ENCODE measurements at regions not wholly inside any gene's neighbourhood (a gene's known extent, or its start where the extent isn't known, plus 50 kb on each side); places are given as distances from the start of the nearest gene placed in this dataset.

GRCh38 chr1:175823406-175823805 is 80.0 kb upstream of the TNR start:
- no peak for ATAC-seq
- TF ChIP-seq POLR2AphosphoS5 (IDR thresholded peaks at IDR 0.05; ENCODE audit: low read length): no peak
- TF ChIP-seq KLF5 (IDR thresholded peaks at IDR 0.05; ENCODE audit: partially characterized antibody): no peak
- no peak for TF ChIP-seq ATF7 (IDR thresholded peaks at IDR 0.05; ENCODE audit: low read depth)
- TF ChIP-seq IRF4 (IDR thresholded peaks at IDR 0.05; ENCODE audit: low read depth, low read length): no peak
- no peak for TF ChIP-seq BCL11A (IDR thresholded peaks at IDR 0.05; ENCODE audit: low read depth, low read length)
- Histone ChIP-seq H3K36me3 (ENCODE audit: control insufficient read depth in 2 of 2, insufficient read depth in 2 of 2, low read length in 1 of 2) (no peaks in the 10 kb centered on the region), H3K9ac (ENCODE audit: control insufficient read depth, insufficient read depth, low read length) (no peak overlapping the region), H3K9me3 (replicated peaks; ENCODE audit: control insufficient read depth, insufficient read depth, low read length) (no peaks in the 10 kb centered on the region; the same call in 2 of the 3 replicates), H4K20me1 (ENCODE audit: control insufficient read depth, insufficient read depth) (no peaks in the 10 kb centered on the region), H2AFZ (ENCODE audit: control insufficient read depth, low read depth, low read length) (no peak overlapping the region), H3K4me1 (ENCODE audit: control insufficient read depth, insufficient read depth, low read length) (no peaks in the 10 kb centered on the region), H3K79me2 (ENCODE audit: control insufficient read depth, insufficient read depth, low read length) (no peaks in the 10 kb centered on the region), H3K4me3 (no peak overlapping the region), H3K27me3 (replicated peaks in 1 of 2; ENCODE audit: control insufficient read depth in 2 of 2, insufficient read depth in 2 of 2, low read length in 1 of 2) (no peaks in the 10 kb centered on the region), H3K27ac (ENCODE audit: control insufficient read depth, insufficient read depth) (no peak overlapping the region), H3K4me2 (ENCODE audit: control insufficient read depth, insufficient read depth) (no peak overlapping the region)
- intact Hi-C loops (cut with micrococcal nuclease; ENCODE audit: unreplicated experiment): no loop called here
- ChIA-PET POLR2A (no interaction called here), CTCF (interaction anchor here (1.2 to 1.5 kb wide), 5 partner anchors 42 to 677 kb away, joined by 3 to 8 read pairs (median 4); no protein-coding TSS in a partner anchor), RAD21 (ENCODE audit: unreplicated experiment) (interaction anchor here (0.8 kb wide), 1 partner anchor 669 kb away, joined by 3 read pairs; no protein-coding TSS in a partner anchor), SMC1A (ENCODE audit: uncharacterized antibody, unreplicated experiment) (no interaction called here)
- no TSS peak for BruUV-seq (replicated peaks)
- no peak for DNase-seq (ENCODE audit: low read depth, low spot score)
- in situ Hi-C loops (cut with MboI): no loop called here
- no peak for FAIRE-seq

- in situ Hi-C loops (cut with MboI) (no loop called here), intact Hi-C loops (cut with micrococcal nuclease; ENCODE audit: unreplicated experiment) (no loop called here)
- ChIA-PET RAD21 (ENCODE audit: unreplicated experiment) (no interaction called here), POLR2A (no interaction called here), CTCF (interaction anchor here (1.2 to 1.5 kb wide), 2 partner anchors 42 to 676 kb away, joined by 4 read pairs; no protein-coding TSS in a partner anchor), SMC1A (ENCODE audit: uncharacterized antibody, unreplicated experiment) (no interaction called here)
- Histone ChIP-seq H4K20me1 (ENCODE audit: control insufficient read depth, insufficient read depth) (no peaks in the 10 kb centered on the region), H3K79me2 (ENCODE audit: control insufficient read depth, insufficient read depth, low read length) (no peaks in the 10 kb centered on the region), H3K36me3 (ENCODE audit: control insufficient read depth in 2 of 2, insufficient read depth in 2 of 2, low read length in 1 of 2) (no peaks in the 10 kb centered on the region), H3K27me3 (replicated peaks in 1 of 2; ENCODE audit: control insufficient read depth in 2 of 2, insufficient read depth in 2 of 2, low read length in 1 of 2) (no peaks in the 10 kb centered on the region), H2AFZ (ENCODE audit: control insufficient read depth, low read depth, low read length) (no peak overlapping the region), H3K4me3 (no peak overlapping the region), H3K9ac (ENCODE audit: control insufficient read depth, insufficient read depth, low read length) (no peak overlapping the region), H3K4me1 (ENCODE audit: control insufficient read depth, insufficient read depth, low read length) (no peaks in the 10 kb centered on the region), H3K27ac (ENCODE audit: control insufficient read depth, insufficient read depth) (no peak overlapping the region), H3K4me2 (ENCODE audit: control insufficient read depth, insufficient read depth) (no peak overlapping the region), H3K9me3 (replicated peaks; ENCODE audit: control insufficient read depth, insufficient read depth, low read length) (no peaks in the 10 kb centered on the region)
- ATAC-seq (no peak), FAIRE-seq (no peak), DNase-seq (ENCODE audit: low read depth, low spot score) (no peak)
- WGBS (ENCODE audit: insufficient coverage, insufficient replicate concordance, low lambda C conversion rate, missing lambda C conversion rate): 12% methylated on average over 2 of the region's 2 CpGs
- TF ChIP-seq E2F4 (IDR thresholded peaks at IDR 0.05; ENCODE audit: low read depth, low read length): no peak
- BruUV-seq (replicated peaks): no TSS peak
Observed at GRCh38 chr1:175822580-175822979, 79.2 kb upstream of the TNR start.
